ENCODE measurements at regions not wholly inside any gene's neighbourhood (a gene's known extent, or its start where the extent isn't known, plus 50 kb on each side); places are given as distances from the start of the nearest gene placed in this dataset.

DNA sequence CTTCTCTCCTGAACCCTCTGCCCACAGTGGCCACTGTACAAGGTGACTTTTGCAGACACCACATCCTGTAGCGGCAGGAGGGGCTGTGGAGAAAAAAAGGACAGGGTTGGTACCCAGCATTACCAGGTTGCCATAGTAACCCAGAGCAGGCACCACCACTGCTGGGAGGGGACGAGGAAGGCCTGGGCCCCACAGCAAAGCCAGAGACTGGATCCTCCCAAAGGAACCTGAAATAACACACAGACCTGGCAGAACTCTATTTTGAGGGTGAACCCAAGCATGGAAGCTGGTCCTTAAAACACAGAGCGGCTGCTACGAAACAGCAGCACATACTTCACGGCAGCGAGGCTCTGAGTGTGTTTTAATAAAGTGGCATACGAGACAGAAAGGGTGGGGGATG lies 380.6 kb downstream of the CTTN start:
- H3K4me1 ChIP-seq (ENCODE audit: insufficient read depth, poor library complexity, severe bottlenecking), result no peaks in the 10 kb centered on the region
- DNase-seq (ENCODE audit: low spot score) (no peak), ATAC-seq (ENCODE audit: low read depth) (no peak)
- H3K36me3 ChIP-seq (ENCODE audit: low read depth), result no peaks in the 10 kb centered on the region
- no peaks in the 10 kb centered on the region for H3K9me3 ChIP-seq (ENCODE audit: severe bottlenecking)
- H3K27me3 ChIP-seq (ENCODE audit: insufficient read depth, poor library complexity, severe bottlenecking), result no peaks in the 10 kb centered on the region
- TF ChIP-seq, protein P1, sequence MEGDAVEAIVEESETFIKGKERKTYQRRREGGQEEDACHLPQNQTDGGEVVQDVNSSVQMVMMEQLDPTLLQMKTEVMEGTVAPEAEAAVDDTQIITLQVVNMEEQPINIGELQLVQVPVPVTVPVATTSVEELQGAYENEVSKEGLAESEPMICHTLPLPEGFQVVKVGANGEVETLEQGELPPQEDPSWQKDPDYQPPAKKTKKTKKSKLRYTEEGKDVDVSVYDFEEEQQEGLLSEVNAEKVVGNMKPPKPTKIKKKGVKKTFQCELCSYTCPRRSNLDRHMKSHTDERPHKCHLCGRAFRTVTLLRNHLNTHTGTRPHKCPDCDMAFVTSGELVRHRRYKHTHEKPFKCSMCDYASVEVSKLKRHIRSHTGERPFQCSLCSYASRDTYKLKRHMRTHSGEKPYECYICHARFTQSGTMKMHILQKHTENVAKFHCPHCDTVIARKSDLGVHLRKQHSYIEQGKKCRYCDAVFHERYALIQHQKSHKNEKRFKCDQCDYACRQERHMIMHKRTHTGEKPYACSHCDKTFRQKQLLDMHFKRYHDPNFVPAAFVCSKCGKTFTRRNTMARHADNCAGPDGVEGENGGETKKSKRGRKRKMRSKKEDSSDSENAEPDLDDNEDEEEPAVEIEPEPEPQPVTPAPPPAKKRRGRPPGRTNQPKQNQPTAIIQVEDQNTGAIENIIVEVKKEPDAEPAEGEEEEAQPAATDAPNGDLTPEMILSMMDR (IDR thresholded peaks at IDR 0.05; ENCODE audit: poor library complexity, severe bottlenecking), result no peak
- H3K4me3 ChIP-seq (ENCODE audit: severe bottlenecking), result no peak overlapping the region
- no peak overlapping the region for H3K27ac ChIP-seq (ENCODE audit: poor library complexity, severe bottlenecking)

DNA sequence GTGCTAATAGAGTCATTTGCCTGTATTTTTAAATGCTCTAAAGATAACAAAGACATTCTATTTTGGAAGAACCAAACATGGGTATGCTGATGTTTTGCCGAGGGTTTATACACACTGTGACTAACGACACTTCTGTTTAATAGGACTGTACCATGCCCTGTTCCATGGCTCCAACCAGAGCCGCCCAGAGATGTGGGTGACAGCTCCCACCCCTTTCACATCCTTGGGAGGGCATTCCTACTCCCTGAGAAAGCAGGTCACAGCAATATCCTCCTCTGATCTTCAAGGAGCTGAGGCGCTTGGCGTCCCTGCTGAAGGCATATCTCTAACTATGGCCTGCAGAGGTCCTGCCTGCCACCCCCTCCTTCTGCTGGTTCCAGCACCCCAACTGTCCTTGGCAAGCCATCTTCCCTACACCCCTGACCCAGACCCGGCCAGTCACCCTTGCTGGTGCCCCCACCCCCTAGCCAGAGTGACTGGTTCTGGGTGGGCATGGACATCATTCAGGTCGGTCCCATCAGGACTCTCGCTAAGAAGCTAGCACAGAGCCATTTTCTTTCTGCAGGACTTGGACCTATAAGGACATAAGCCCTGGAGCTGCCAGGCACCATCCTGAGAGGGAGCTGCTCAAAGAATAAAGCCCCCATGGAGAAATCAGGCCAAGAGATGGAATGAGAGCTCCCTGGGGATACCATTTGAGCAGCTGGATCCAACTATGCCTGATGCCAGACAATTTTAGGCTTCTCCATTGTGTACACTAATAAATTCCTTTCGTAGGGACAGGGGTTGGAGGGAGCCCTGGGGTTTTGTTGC lies 381.3 kb downstream of the CTTN start:
- DNase-seq (ENCODE audit: low spot score), result no peak
- TF ChIP-seq, protein P1 (IDR thresholded peaks at IDR 0.05; ENCODE audit: poor library complexity, severe bottlenecking), result no peak

DNA sequence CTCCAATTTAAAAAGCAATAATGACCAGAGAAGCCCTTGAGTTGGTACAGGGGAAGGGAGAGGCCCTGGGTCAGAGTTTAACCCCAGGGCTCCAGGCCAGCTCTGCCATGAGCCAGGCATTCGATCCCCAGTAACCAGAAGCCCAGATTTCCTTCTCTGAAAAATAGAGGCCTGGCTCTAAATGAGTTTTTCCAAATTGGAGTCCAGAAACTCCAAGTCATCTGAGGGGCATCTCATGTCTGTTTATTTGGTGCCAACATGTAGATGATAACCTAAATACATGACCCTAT lies 381.9 kb downstream of the CTTN start:
- H3K27ac ChIP-seq (ENCODE audit: poor library complexity, severe bottlenecking), result no peak overlapping the region
- no peak overlapping the region for H3K4me3 ChIP-seq (ENCODE audit: severe bottlenecking)
- H3K27me3 ChIP-seq (ENCODE audit: insufficient read depth, poor library complexity, severe bottlenecking), result no peaks in the 10 kb centered on the region
- no peak for DNase-seq (ENCODE audit: low spot score)
- no peak for ATAC-seq (ENCODE audit: low read depth)
- H3K36me3 ChIP-seq (ENCODE audit: low read depth), result no peaks in the 10 kb centered on the region
- no peaks in the 10 kb centered on the region for H3K9me3 ChIP-seq (ENCODE audit: severe bottlenecking)
- TF ChIP-seq, protein P1 (IDR thresholded peaks at IDR 0.05; ENCODE audit: poor library complexity, severe bottlenecking), result no peak
- no peaks in the 10 kb centered on the region for H3K4me1 ChIP-seq (ENCODE audit: insufficient read depth, poor library complexity, severe bottlenecking)

More for the DNA sequence above, 381.3 kb downstream of the CTTN start:
- Histone ChIP-seq H3K4me1 (ENCODE audit: insufficient read depth, poor library complexity, severe bottlenecking) (no peaks in the 10 kb centered on the region), H3K36me3 (ENCODE audit: low read depth) (no peaks in the 10 kb centered on the region), H3K9me3 (ENCODE audit: severe bottlenecking) (no peaks in the 10 kb centered on the region), H3K27me3 (ENCODE audit: insufficient read depth, poor library complexity, severe bottlenecking) (no peaks in the 10 kb centered on the region), H3K4me3 (ENCODE audit: severe bottlenecking) (no peak overlapping the region), H3K27ac (ENCODE audit: poor library complexity, severe bottlenecking) (no peak overlapping the region)
- ATAC-seq (ENCODE audit: low read depth), result no peak

DNA sequence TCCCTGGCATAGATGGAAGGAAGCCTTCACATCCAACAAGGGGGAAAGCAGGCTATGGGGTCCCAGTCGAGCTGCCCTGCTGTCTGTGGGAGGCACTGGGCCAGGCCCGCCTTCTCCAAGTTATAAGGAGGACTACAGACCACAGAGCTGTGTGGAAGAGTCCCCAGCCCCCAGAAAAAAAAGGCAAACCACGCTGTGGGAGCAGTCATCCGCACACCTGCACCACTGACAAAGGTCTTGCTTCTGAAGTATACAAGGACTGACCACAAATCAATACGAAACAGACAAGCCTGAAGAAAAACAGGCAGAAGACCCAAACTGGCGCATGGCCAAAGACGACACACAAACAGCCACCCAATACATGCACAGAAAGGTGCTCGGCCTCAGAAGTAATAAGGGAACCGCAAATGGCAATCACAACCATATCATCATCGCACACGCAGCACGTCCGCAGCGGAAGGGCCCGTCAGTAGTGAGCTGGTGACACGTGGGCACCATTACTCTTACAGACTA lies 384.1 kb downstream of the CTTN start:
- TF ChIP-seq, protein P1 (IDR thresholded peaks at IDR 0.05; ENCODE audit: poor library complexity, severe bottlenecking), result no peak
- Histone ChIP-seq H3K9me3 (ENCODE audit: severe bottlenecking) (no peaks in the 10 kb centered on the region), H3K27ac (ENCODE audit: poor library complexity, severe bottlenecking) (no peak overlapping the region), H3K4me3 (ENCODE audit: severe bottlenecking) (no peak overlapping the region), H3K4me1 (ENCODE audit: insufficient read depth, poor library complexity, severe bottlenecking) (no peaks in the 10 kb centered on the region), H3K36me3 (ENCODE audit: low read depth) (no peaks in the 10 kb centered on the region), H3K27me3 (ENCODE audit: insufficient read depth, poor library complexity, severe bottlenecking) (no peaks in the 10 kb centered on the region)
- DNase-seq (ENCODE audit: low spot score) (no peak), ATAC-seq (ENCODE audit: low read depth) (no peak)

DNA sequence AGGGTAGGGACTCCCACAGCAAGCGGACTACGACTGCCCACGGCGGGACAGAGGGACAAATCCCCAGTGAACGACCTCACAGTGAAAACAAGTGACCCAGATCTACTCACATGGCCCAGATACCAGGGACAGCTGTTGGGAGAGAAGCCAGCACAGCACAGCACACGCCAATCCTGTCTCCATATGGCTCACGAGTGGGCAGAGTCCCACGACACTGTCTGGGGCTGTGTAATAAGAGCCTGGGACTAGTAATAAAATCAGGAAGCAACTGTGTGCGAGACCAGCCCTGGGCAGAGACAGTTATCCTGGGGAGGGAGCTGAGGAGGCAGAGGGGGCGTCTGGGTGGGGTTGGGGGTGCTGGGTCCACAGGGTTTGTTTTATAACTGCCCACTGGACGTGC lies 385.0 kb downstream of the CTTN start:
- peaks cover 6% of the 10 kb centered on the region for H3K4me1 ChIP-seq (ENCODE audit: insufficient read depth, poor library complexity, severe bottlenecking)
- no peaks in the 10 kb centered on the region for H3K9me3 ChIP-seq (ENCODE audit: severe bottlenecking)
- DNase-seq (ENCODE audit: low spot score) (no peak), ATAC-seq (ENCODE audit: low read depth) (no peak)
- TF ChIP-seq, protein P1 (IDR thresholded peaks at IDR 0.05; ENCODE audit: poor library complexity, severe bottlenecking), result no peak
- H3K27ac ChIP-seq (ENCODE audit: poor library complexity, severe bottlenecking), result no peak overlapping the region
- no peak overlapping the region for H3K4me3 ChIP-seq (ENCODE audit: severe bottlenecking)
- no peaks in the 10 kb centered on the region for H3K36me3 ChIP-seq (ENCODE audit: low read depth)
- H3K27me3 ChIP-seq (ENCODE audit: insufficient read depth, poor library complexity, severe bottlenecking), result no peaks in the 10 kb centered on the region

Measured in RWPE2 (cell line).